Keratinocyte (primary cell): ENCODE measurements at regions not wholly inside any gene's neighbourhood (a gene's known extent, or its start where the extent isn't known, plus 50 kb on each side); places are given as distances from the start of the nearest gene placed in this dataset.

Experiments used
- DNase-seq: peaks from one replicate; pipeline ENCODE4 v3.0.0-alpha.2; 2011; ENCODE audit warnings: low read depth, missing footprints, low spot score
- FAIRE-seq: peaks from 2 replicates; lab custom pipeline; 2011; peaks lifted over from hg19 to GRCh38; lab: Jason Lieb, UNC
- H2AFZ ChIP-seq: 2 replicates; pipeline ENCODE4 v1.6.0; 2012; ENCODE audit warnings: low read length, control low read depth, inconsistent platforms; ENCODE audit not compliant: control insufficient read depth
- H3K27ac ChIP-seq: 2 replicates; pipeline ENCODE4 v1.5.1; 2011; ENCODE audit warnings: low read length; ENCODE audit not compliant: control insufficient read depth, insufficient read depth
- H3K27me3 ChIP-seq: 3 replicates; pipeline ENCODE4 v1.6.0; 2011; ENCODE audit warnings: low read length; ENCODE audit not compliant: control insufficient read depth, insufficient read depth; ENCODE audit errors: extremely low read depth
- H3K36me3 ChIP-seq, 2 experiments: 2 replicates in 1 of 2; 3 replicates in 1 of 2; pipeline ENCODE4 v1.5.1; 2011; ENCODE audit warnings: low read length in 2 of 2, mild to moderate bottlenecking in 1 of 2; ENCODE audit not compliant: control insufficient read depth in 2 of 2, insufficient read depth in 2 of 2; ENCODE audit errors: extremely low read depth in 1 of 2
- H3K4me1 ChIP-seq: 3 replicates; pipeline ENCODE4 v1.5.1; 2011; ENCODE audit warnings: low read length; ENCODE audit not compliant: control insufficient read depth, insufficient read depth; ENCODE audit errors: extremely low read depth
- H3K4me2 ChIP-seq: 3 replicates; pipeline ENCODE4 v1.6.0; 2011; ENCODE audit warnings: low read depth, low read length; ENCODE audit not compliant: control insufficient read depth, insufficient read depth; ENCODE audit errors: extremely low read depth
- H3K4me3 ChIP-seq, 3 experiments: fragments of 200-600 bp in 1 of 3; sonication (generic) in 1 of 3; 2 replicates in 2 of 3; 3 replicates in 1 of 3; pipeline ENCODE4 v1.5.1; 2011 to 2016; ENCODE audit warnings: low read length in 3 of 3, mild to moderate bottlenecking in 3 of 3, control low read depth in 2 of 3, inconsistent platforms in 1 of 3, low read depth in 1 of 3, mixed read lengths in 1 of 3, mixed run types in 1 of 3, moderate library complexity in 1 of 3; ENCODE audit not compliant: control insufficient read depth in 2 of 3, insufficient read depth in 2 of 3; ENCODE audit errors: extremely low read depth in 1 of 3
- H3K79me2 ChIP-seq: 2 replicates; pipeline ENCODE4 v1.6.0; 2012; ENCODE audit warnings: low read length; ENCODE audit not compliant: control insufficient read depth, insufficient read depth
- H3K9ac ChIP-seq: 3 replicates; pipeline ENCODE4 v1.6.0; 2011; ENCODE audit warnings: low read length; ENCODE audit not compliant: control insufficient read depth, insufficient read depth; ENCODE audit errors: extremely low read depth
- H3K9me1 ChIP-seq: 3 replicates; pipeline ENCODE4 v1.6.0; 2011; ENCODE audit warnings: low read length; ENCODE audit not compliant: control insufficient read depth, insufficient read depth; ENCODE audit errors: extremely low read depth
- H3K9me3 ChIP-seq: 2 replicates; pipeline ENCODE4 v1.5.1; 2012; ENCODE audit warnings: low read depth, low read length; ENCODE audit not compliant: control insufficient read depth
- H4K20me1 ChIP-seq: 3 replicates; pipeline ENCODE4 v1.6.0; 2011; ENCODE audit warnings: low read length; ENCODE audit not compliant: control insufficient read depth, insufficient read depth; ENCODE audit errors: extremely low read depth
- EZH2 ChIP-seq: IDR thresholded peaks from one replicate; pipeline ENCODE4 v1.6.1; 2012; ENCODE audit warnings: inconsistent platforms, mild to moderate bottlenecking, low read length, moderate library complexity
- dilution Hi-C: fragments of 300-500 bp; cut with MboI; formaldehyde crosslinking; loops from one replicate; pipeline ENCODE4 v1.7.0; 2020; ENCODE audit warnings: low sequenced_read_pairs; ENCODE audit not compliant: extremely low pct_ligation_motif_present
- TF ChIP-seq, protein P1 (sequence below), 3 experiments: IDR thresholded peaks in 1 of 3; conservative IDR thresholded peaks in 1 of 3; optimal IDR thresholded peaks in 1 of 3; 2 replicates in 2 of 3; 3 replicates in 1 of 3; pipeline versions ENCODE3 to v1.5.1; 2011; ENCODE audit warnings: low read length in 3 of 3, mild to moderate bottlenecking in 3 of 3, moderate library complexity in 2 of 3, control low read depth in 1 of 3, inconsistent platforms in 1 of 3; ENCODE audit not compliant: insufficient read depth in 2 of 3; ENCODE audit errors: extremely low read depth in 1 of 3

- Histone ChIP-seq H3K27me3 (no peaks in the 10 kb centered on the region), H3K79me2 (no peaks in the 10 kb centered on the region), H3K9me3 (no peaks in the 10 kb centered on the region), H3K4me1 (peaks cover 33% of the 10 kb centered on the region), H3K4me2 (no peak overlapping the region), H3K9me1 (no peaks in the 10 kb centered on the region), H3K9ac (no peak overlapping the region), H4K20me1 (no peaks in the 10 kb centered on the region), H2AFZ (no peak overlapping the region), H3K36me3 (no peaks in the 10 kb centered on the region), H3K27ac (no peak overlapping the region), H3K4me3 (no peak overlapping the region)
- FAIRE-seq (peak; percentile 84), DNase-seq (peak; percentile 19)
- TF ChIP-seq, protein P1, sequence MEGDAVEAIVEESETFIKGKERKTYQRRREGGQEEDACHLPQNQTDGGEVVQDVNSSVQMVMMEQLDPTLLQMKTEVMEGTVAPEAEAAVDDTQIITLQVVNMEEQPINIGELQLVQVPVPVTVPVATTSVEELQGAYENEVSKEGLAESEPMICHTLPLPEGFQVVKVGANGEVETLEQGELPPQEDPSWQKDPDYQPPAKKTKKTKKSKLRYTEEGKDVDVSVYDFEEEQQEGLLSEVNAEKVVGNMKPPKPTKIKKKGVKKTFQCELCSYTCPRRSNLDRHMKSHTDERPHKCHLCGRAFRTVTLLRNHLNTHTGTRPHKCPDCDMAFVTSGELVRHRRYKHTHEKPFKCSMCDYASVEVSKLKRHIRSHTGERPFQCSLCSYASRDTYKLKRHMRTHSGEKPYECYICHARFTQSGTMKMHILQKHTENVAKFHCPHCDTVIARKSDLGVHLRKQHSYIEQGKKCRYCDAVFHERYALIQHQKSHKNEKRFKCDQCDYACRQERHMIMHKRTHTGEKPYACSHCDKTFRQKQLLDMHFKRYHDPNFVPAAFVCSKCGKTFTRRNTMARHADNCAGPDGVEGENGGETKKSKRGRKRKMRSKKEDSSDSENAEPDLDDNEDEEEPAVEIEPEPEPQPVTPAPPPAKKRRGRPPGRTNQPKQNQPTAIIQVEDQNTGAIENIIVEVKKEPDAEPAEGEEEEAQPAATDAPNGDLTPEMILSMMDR (optimal IDR thresholded peaks at IDR 0.05 in 1 of 3, IDR thresholded peaks at IDR 0.05 in 1 of 3, conservative IDR thresholded peaks at IDR 0.05 in 1 of 3; ENCODE audit: extremely low read depth in 1 of 3, insufficient read depth in 2 of 3, low read length in 3 of 3), result no peak
- no peak for TF ChIP-seq EZH2
- dilution Hi-C loops, result no loop called here
These were observed 337.5 kb upstream of the CITED2 start for GRCh38 chr6:139711804-139712585.

DNA sequence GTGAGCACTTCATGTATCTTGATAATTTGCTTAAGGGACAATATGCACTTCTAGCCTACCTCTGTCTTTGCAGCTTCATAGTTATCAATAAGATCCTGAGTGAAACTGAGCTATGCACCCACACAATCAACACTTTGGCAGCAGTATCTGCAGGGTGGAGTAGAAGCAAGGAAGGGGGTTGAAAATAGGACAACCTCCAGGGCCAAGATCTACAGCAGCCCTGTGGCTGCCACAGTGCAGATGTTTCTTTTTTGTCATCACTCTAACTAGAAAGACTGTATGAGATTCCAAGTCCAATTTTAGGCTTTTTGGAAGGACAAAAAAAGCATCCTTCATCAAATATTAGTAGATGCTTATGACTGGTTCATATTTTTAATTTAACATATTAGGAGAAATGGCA lies 336.1 kb upstream of the CITED2 start:
- FAIRE-seq, result no peak
- Histone ChIP-seq H3K27me3 (no peaks in the 10 kb centered on the region), H3K9ac (no peak overlapping the region), H3K79me2 (no peaks in the 10 kb centered on the region), H3K27ac (no peak overlapping the region), H3K4me3 (no peak overlapping the region), H3K9me1 (no peaks in the 10 kb centered on the region), H3K4me2 (no peak overlapping the region), H3K36me3 (no peaks in the 10 kb centered on the region), H2AFZ (no peak overlapping the region), H3K9me3 (peaks cover 1% of the 10 kb centered on the region), H4K20me1 (no peaks in the 10 kb centered on the region), H3K4me1 (peaks cover 33% of the 10 kb centered on the region)
- no peak for TF ChIP-seq EZH2
- dilution Hi-C loops, result no loop called here
- no peak for DNase-seq
